GM18858 (cell line): ENCODE measurements at regions not wholly inside any gene's neighbourhood (a gene's known extent, or its start where the extent isn't known, plus 50 kb on each side); places are given as distances from the start of the nearest gene placed in this dataset.
"Not testable (repeated sequence)": the region's sequence is repeated elsewhere in the genome, so short reads cannot be mapped to it uniquely, and the experiment has no call there.

Source experiments
- ATAC-seq: cut with Tn5 transposase; IDR thresholded peaks from one replicate; pipeline ENCODE4 v1.9.1; 2021; ENCODE audit not compliant: unreplicated experiment

- no peak for ATAC-seq
These were observed 407.4 kb upstream of the TNC start for GRCh38 chr9:115525111-115526058.

- ATAC-seq: no peak
These were observed 413.6 kb upstream of the TNC start for GRCh38 chr9:115531410-115532125.

DNA sequence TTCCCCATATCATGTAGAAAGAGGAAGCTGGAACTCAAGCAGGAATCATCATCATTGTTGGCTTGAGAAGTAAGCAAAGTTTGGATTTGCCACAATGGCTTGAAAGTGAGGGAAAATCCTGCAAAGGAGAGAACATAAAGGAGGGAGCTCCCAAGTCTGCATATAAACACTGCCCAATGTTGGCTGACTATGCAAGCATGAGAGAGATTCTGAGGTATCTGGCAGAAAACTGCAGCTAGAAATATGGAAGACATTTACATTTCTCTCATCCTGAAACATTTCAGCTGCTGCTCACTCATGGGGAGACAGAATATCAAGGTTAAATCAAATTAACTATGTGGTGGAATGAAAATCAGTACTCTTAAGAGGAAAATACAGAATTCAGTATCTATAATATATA is 415.6 kb upstream of the TNC start:
- no peak for ATAC-seq

DNA sequence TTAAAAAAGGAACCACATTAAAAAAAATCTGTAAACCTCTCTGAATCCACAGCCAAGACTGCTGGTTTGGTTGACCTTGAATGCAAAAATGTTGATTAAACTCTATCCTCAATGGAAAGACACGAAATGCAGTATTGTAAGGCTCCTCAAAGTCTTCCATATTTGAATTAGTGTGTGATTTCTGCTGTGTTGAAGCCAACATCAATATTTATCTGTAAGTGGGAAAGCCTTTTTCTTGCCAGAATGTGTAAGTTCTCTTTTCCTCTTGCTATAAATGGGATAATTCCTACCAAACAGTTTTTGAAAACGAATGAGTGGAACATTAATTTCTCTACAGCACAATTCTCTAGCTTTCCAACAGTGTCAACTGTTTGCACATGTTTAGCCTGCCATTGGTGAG is 422.1 kb upstream of the TNC start:
- ATAC-seq: no peak

DNA sequence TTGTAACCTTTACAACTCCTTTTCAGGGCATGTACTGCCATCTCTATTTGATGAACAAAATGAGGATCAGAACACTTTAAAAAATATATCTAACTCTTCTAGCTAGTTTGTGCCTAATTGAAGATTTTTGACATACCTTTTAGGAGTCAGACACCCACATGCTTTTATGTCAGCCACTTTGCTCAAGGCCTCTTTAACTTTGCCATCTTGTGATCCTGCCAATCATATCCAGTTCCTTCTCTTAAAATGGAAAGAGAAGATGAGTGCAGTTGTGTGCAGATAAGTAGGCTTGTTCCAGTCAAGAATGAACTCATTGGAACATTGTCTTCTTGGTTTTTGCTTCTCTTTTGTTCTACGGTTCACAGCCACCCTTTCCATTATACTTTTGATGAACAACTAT is 425.6 kb upstream of the TNC start:
- ATAC-seq: no peak

DNA sequence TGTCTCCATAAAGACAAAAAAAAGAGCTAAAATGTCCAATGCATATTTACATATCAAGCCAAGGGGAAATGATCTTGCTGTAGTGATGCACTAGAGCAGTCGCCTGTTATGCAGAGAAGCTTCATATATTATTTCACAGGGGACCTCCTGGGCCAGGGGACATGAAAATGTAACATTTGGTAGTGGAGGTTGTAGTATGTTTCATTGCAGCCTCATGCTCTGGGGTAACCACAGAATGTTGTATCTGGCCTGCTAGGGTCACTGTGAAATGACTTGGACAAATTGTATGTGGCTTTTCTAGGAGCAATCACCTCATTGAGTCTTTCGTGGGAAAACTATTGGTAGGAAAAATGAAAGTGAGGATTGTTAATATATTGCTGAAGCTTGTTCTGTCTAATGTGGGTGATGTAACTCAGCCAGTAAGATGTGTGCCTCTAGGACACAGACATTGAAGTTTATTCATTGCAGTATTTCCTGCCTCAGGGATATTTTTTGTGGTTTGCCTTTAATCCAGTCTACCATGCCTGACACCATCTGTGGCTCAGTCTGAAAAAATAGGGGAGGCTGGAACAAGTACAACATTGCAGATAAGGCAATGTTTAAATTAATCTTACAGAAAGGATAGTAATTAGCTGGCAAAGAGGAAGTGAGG is 430.8 kb upstream of the TNC start:
- ATAC-seq: no peak

DNA sequence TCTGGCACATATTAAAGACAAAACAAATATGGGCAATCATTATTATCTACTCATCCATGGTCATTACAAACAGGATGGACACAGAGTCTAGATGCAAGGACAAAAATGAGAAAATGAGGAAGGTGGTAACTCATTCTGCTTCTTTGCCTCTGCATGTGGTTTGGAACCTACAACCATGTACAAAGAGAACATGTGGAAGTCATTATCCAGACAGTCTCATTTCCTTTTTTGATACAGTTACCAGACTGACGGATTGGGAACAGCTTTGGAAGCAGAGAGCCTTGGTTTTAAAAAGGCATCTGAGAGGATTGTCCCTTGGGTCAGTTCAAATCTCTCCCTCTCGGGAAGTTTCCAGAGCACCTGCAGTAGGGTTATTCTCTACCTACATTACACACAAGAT is 433.4 kb upstream of the TNC start:
- ATAC-seq: no peak

DNA sequence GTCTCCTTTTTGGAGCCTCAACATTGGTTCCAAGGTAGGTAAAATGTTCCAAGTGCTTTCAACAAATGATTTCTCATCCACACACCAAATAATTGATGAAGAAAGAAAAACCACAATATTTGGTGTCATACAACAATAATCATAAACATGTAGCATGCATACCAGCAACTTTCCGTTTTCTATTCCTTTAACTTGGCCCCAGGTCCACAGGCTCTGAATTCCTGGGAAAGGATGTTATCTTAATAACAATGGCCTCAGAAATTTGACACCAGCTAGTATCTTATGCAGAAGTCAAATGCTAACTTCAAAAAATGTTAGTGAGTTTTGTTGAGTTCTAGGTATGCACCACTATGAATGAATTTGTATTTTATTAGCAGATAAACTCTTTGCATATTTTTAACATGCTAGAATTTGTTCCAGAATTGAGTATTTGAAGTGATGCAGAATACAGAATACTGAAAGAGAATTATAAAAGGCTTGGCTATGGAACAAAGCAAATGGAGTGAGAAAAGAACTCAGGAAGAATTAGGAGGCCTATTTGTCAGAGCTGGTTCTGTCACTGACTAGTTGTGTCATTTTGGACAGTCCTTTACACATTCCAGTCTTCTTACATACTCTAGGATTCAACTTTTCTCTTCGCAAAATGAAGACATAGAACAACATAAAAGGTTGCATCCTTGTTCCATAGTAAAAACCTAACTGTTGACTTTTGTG is 435.3 kb upstream of the TNC start:
- no peak for ATAC-seq

DNA sequence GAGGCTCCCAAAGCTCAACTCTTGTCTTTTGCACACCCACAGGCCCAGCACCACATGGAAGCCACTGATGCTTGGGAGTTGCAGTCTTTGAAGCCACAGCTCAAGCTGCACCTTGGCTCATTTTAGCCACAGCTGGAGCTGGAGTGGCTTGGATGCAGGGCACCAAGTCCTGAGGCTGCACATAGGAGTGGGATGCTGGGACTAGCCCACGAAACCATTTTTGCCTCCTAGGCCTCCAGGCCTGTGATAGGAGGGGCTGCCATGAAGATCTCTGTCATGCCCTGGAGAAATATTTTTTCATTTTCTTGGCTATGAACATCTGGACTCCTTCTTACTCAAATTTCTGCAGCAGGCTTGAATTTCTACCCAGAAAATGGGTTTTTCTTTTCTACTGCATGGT is 438.5 kb upstream of the TNC start:
- no peak for ATAC-seq

DNA sequence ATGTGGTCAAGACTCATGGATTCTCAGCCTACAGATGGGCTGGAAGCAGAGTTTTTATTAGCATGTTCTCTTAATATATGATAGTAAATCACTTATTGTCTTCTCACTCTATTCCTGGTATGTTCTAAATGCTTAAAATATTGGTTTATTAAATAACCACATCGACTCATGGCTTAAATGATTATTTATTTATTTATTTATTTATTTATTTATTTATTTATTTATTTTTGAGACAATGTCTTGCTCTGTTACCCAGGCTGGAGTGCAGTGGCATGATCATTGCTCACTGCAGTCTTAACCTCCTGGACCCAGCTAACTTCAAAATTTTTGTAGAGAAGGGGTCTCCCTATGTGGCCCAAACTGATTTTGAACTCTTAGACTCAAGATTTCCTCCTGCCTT is 457.2 kb upstream of the TNC start:
- ATAC-seq: no peak

GRCh38 chr9:115585458-115585857 is 467.5 kb upstream of the TNC start:
- ATAC-seq: not testable (repeated sequence)

DNA sequence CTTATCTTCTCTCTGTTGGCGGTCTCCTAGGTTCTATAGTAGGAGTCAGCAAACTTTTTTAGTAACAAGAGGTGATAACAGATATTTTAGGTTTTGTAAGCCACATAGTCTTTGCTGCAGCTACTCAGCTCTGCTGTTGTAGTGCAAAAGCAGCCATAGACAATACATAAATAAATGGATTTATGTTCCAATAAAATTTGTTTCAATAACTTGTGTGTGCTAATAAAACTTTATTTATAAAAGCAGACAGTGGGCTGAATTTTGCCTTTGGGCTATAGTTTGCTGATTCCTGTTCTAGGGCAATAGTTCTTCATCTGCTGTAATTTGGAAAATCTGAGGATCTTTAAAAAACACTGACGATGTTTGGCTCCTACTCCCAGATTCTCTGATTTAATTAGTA is 469.4 kb upstream of the TNC start:
- no peak for ATAC-seq

DNA sequence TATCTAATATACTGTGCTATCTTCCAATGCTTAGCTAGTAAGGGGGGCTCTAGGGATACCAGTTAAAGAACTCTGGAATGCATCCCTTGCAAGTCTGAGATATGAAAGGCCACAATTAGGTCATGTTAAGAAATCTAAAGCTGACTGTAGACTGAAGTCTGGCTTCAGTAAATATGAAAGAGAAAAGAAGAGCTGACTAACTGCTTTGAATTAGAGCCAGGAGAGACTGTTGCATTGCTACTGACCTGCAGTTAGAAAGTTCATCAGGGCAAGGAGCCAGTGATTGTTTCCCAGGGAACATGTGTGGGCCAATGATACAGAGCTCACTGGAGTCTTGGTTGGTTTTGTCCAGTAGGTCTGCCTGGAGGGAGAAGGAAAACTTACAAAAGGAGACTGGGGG is 472.1 kb upstream of the TNC start:
- ATAC-seq: no peak

DNA sequence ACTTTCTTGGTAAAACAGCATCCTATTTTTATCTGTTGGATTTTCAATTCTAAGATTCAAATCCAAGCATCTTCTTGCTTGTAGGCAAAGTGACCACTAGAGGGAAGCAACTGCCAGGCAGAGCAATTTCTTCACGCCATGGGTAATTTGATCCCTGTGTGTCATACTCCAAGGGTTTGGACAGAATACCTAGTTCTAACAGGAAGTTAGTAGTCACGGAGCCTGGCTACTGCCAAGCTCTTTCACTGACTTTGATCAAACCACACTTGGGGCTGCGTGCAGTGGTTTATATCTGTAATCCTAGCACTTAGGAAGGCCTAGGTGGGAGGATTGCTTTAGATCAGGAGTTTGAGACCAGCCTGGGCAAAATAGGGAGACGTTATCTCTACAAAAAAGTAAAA is 473.6 kb upstream of the TNC start:
- no peak for ATAC-seq

GRCh38 chr9:115593587-115594091 is 475.7 kb upstream of the TNC start:
- ATAC-seq: no peak

- no peak for ATAC-seq
These were observed 476.6 kb upstream of the TNC start for GRCh38 chr9:115594557-115594956.

DNA sequence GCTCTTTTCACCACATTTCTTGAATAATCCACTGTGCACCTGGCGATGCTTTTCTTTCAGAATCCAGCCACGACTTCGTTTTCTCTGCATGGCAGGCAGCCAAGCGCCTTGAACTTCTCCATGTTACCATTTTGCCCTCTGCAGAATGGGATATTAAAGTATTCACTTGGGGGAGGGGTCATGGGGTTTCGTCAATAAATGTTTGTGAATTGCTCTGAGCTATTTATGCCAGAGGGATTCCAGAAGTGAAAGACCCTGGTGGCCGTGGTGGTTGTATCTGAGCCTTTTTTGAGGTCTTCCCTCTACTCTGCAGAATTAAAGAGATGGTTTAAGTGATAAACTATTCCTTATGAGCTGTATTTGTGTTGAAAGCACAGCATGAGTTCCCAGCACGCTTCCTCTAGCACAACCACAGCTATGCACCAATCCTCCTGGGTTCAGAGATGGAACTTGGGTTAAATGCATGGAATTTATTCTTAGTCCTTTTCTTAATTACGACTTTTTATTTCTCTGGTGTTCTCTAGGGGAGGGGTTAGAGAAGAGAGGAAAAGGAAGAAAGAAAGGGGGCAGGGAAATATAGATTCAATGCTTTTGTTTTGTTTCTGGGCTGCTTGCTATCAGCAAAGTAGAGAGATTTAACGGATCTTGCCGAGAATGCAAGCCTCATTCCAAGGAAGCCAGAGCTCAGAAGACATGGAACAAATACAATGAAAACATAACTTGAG is 478.2 kb upstream of the TNC start:
- no peak for ATAC-seq

DNA sequence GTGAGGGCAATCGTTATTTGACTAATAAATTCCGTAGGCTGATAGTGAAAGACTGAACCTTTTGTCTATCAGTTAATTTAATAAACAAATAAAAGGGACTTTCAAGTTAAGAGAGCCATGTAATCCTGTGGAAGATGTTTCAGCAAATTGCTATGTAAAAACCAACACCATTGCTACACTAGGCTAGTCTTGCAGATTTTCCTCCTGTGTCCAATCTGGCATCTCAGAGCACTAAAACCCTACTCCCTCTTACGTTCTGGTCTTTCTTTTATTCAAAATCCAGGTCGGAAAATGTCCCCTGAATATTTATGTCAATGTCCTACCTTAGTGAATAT is 478.8 kb upstream of the TNC start:
- ATAC-seq: no peak

DNA sequence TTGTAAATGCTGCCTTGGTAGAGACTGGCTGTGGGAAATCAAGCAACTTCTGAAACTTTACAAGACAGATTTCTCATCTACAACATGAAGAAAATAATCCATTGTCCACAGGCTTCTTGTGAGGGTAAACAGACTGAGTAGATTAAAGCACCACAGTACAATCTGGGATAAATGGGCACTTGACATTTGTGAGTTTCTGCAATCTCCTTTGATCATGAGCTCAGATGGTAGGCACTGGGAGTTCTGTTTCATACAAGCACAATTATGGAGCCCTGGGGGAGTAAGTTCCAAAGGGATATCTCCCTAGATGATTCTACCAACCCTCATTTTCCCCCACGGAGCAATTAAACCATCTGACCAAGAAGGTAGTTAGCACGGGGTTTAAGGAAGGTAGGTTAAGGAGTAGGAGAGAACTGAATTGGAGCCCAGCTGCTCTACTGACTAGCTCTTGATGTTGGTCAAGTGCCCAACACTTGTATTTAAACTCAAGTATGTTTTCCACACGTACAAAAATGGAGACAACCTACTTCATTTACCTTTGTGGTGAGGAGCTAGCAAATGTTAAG is 479.5 kb upstream of the TNC start:
- no peak for ATAC-seq

DNA sequence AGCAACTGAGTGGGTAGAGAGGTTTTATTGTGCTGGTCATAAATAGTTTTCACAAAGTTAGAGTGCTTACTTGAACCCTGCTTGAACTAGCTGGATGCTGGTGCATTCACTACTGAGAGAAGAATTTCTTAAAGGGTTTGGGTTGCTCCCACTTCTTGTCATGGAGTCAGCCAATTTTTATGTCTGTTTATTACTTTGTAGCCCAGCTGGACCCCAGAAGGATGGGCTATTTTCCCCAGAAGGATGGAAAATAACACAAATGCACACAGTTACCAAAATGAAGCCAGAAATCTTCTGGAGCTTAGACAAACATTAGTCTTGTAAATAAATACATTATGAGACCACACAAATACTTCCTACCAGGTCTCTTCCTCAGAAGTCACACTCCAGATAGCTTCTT is 480.8 kb upstream of the TNC start:
- no peak for ATAC-seq
